ENCODE measurements at regions not wholly inside any gene's neighbourhood (a gene's known extent, or its start where the extent isn't known, plus 50 kb on each side); places are given as distances from the start of the nearest gene placed in this dataset.
A peak's percentile ranks its signal among the peaks of the same experiment; 100 is the strongest.

DNA sequence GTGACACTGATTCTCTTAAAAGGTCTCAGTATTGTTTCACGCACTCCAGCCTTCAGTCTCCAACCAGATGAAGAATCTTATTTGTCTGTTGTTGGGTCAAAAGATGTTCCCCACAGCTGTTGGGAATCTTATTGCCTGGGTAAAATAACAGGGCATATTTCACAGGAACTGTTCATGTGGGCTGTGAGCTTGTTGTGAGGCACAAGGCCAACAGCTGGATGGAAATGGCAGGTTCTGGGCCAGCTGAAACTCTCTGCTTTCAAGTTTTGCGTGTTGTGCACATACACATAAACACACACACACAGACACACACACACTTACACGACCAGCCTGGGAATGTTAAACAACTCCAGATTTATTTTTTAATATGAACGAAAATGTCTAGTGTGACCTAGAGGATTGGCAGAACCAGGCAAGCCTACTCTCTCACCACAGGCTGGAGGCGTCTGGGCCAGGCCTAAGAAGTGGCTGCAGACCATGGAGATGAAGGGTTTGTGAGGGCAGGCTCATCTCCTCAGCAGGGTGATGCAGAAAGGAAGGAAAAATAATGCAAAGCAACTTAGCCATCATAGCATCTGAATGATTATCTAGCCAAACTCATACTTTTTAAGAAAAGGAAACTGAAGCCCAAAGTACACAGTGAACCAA, 357.0 kb downstream of the TTLL7 start:
- H3K4me3 ChIP-seq (ENCODE audit: control insufficient read depth, low read depth, low read length), result no peak overlapping the region
- DNase-seq (ENCODE audit: low read depth), result peak; percentile 23
- TF ChIP-seq, protein P1, sequence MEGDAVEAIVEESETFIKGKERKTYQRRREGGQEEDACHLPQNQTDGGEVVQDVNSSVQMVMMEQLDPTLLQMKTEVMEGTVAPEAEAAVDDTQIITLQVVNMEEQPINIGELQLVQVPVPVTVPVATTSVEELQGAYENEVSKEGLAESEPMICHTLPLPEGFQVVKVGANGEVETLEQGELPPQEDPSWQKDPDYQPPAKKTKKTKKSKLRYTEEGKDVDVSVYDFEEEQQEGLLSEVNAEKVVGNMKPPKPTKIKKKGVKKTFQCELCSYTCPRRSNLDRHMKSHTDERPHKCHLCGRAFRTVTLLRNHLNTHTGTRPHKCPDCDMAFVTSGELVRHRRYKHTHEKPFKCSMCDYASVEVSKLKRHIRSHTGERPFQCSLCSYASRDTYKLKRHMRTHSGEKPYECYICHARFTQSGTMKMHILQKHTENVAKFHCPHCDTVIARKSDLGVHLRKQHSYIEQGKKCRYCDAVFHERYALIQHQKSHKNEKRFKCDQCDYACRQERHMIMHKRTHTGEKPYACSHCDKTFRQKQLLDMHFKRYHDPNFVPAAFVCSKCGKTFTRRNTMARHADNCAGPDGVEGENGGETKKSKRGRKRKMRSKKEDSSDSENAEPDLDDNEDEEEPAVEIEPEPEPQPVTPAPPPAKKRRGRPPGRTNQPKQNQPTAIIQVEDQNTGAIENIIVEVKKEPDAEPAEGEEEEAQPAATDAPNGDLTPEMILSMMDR (conservative IDR thresholded peaks at IDR 0.05; ENCODE audit: control insufficient read depth, insufficient read depth, low read depth, low read length), result no peak

DNA sequence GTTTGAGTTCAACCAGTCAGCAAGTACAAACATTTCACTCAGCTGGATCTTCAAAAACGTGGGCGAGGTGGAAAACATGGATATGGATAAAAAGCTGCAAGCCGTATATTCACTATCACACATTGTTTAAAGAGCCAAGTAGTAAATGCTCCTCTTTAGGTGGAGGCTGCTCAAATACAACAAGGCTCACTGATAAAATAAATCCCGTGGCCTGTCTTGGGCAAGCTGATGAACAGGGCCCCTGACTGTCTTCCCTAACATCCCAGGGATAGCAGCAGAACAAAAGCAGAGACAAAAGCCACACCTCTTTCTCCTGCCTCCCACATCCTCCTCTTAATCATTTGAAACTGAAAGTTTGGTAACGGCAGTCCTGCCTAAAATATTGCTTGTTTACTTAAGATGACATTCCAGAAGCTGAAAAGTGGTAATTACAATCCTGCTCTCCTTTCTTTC, 357.7 kb downstream of the TTLL7 start:
- TF ChIP-seq, protein P1 (conservative IDR thresholded peaks at IDR 0.05; ENCODE audit: control insufficient read depth, insufficient read depth, low read depth, low read length), result no peak
- peak overlapping the region; percentile 9 for H3K4me3 ChIP-seq (ENCODE audit: control insufficient read depth, low read depth, low read length)
- DNase-seq (ENCODE audit: low read depth), result peak; percentile 50

DNA sequence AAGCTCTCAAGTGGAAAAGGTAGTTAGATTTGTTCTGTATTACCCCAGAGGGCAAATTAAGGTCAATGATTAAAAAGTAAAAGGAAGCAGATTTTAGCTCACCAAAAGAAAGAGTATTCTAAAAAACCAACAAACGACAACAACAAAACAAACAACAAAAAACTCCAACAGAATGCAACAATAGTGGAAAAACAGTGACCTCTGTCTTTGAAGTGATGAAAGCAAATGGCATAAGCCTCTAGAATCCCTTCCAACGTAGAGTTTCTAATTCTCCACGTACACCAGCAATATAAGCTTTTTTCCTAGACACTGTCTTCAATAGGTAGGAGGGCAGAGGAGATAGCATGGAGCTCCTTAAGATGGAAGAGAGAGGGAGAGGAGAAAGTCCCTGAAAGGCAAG, 359.1 kb downstream of the TTLL7 start:
- no peak overlapping the region for H3K4me3 ChIP-seq (ENCODE audit: control insufficient read depth, low read depth, low read length)
- no peak for DNase-seq (ENCODE audit: low read depth)
- TF ChIP-seq, protein P1 (conservative IDR thresholded peaks at IDR 0.05; ENCODE audit: control insufficient read depth, insufficient read depth, low read depth, low read length), result no peak

DNA sequence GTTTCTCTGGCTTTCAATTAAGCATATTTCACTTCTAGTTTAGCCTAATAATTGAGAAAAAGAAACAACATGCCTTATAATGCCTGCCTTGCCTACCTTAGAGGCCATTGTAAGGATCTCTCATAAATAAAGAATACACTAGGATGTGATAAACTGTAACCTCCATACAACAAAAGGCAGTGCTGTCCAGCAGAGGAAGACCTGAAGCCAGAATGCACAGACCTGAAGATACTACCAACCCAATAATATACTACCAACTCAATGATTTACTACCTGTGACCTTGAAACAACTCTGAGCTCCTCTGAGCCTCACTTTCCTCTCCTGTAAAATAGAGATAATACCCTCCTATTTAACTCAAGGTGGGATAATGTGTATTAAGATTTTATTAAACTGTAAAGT, 361.3 kb downstream of the TTLL7 start:
- no peak overlapping the region for H3K4me3 ChIP-seq (ENCODE audit: control insufficient read depth, low read depth, low read length)
- DNase-seq (ENCODE audit: low read depth), result no peak
- TF ChIP-seq, protein P1 (conservative IDR thresholded peaks at IDR 0.05; ENCODE audit: control insufficient read depth, insufficient read depth, low read depth, low read length), result no peak

DNA sequence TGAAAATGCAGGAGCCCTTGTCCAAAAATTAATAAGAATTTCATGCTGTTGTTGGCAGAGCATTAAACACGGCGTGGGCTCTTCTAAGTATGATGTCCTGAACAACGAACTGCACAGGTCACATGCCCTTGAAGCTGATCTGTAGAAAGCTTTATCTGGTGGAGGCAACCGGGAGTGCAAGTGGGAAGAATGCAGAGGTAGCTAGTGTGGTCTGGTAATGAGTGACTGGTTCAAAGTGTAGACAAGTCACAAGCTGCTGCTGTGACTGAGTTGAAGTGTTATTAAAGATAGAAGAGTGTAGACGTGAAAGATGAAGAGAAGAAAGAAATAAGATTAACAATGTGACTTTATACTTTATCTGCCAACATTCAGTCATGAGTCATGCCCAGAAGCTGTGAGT, 361.9 kb downstream of the TTLL7 start:
- TF ChIP-seq, protein P1 (conservative IDR thresholded peaks at IDR 0.05; ENCODE audit: control insufficient read depth, insufficient read depth, low read depth, low read length), result no peak
- DNase-seq (ENCODE audit: low read depth), result no peak
- H3K4me3 ChIP-seq (ENCODE audit: control insufficient read depth, low read depth, low read length), result no peak overlapping the region

DNA sequence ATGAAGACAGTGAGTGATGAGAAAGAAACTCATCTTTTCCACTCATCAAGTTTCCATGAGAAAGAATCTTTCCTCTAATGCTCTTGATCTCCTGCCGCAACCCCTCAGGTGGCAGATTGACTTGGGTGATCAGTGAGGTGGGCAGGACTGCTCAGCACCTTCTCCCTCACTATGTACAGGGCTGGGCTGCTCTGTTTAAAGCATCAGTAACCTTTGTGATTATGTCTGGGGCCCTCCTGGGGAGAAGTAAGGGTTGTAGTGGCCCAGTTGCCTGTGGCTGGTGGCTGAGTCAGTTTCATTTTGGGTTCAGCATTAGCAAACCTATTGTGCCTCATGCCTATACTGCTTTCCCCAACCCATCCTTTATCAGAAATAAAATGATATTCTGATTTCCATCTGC, 366.0 kb downstream of the TTLL7 start:
- no peak overlapping the region for H3K4me3 ChIP-seq (ENCODE audit: control insufficient read depth, low read depth, low read length)
- TF ChIP-seq, protein P1 (conservative IDR thresholded peaks at IDR 0.05; ENCODE audit: control insufficient read depth, insufficient read depth, low read depth, low read length), result no peak
- no peak for DNase-seq (ENCODE audit: low read depth)

DNA sequence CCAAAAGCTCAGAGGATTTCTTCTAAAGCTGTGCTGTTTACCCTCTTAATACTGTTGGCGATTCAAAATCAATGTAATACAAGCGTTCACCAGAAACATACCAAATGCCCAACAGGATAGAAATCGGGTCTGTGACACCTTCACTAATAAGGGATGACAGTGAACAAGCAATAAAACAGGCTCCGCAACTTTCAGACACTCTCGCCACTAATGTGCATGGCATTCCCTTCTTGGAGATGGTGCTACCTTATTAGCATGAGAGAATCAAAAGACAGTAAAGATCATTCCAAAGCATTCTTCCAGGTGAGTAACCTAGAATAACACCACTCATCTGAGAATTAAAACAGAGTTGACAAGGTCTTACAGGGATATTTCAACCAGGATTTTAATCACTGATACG, 367.1 kb downstream of the TTLL7 start:
- DNase-seq (ENCODE audit: low read depth), result no peak
- TF ChIP-seq, protein P1 (conservative IDR thresholded peaks at IDR 0.05; ENCODE audit: control insufficient read depth, insufficient read depth, low read depth, low read length), result no peak
- no peak overlapping the region for H3K4me3 ChIP-seq (ENCODE audit: control insufficient read depth, low read depth, low read length)
